ENCODE measurements at regions not wholly inside any gene's neighbourhood (a gene's known extent, or its start where the extent isn't known, plus 50 kb on each side); places are given as distances from the start of the nearest gene placed in this dataset.

- H3F3A ChIP-seq (replicated peaks; ENCODE audit: insufficient read depth), result no peaks in the 10 kb centered on the region
- no peaks in the 10 kb centered on the region for H3K9me3 ChIP-seq
- no peaks in the 10 kb centered on the region for H4K20me1 ChIP-seq (ENCODE audit: insufficient read depth)
- no peak for TF ChIP-seq EP300 (IDR thresholded peaks at IDR 0.05; ENCODE audit: borderline replicate concordance in 1 of 2, low read depth in 1 of 2, low read length in 1 of 2)
- no peak for TF ChIP-seq ZBTB33 (IDR thresholded peaks at IDR 0.05; ENCODE audit: borderline replicate concordance, low read depth)
- no peak for TF ChIP-seq IRF3 (IDR thresholded peaks at IDR 0.05; ENCODE audit: low read depth, low read length)
- TF ChIP-seq TAF1 (IDR thresholded peaks at IDR 0.05; ENCODE audit: borderline replicate concordance, low read depth, low read length), result no peak
- no peak for TF ChIP-seq FOSL2 (IDR thresholded peaks at IDR 0.05; ENCODE audit: borderline replicate concordance, low read depth)
- no peak for TF ChIP-seq RAD21 (IDR thresholded peaks at IDR 0.05; ENCODE audit: low read length)
- no peak for TF ChIP-seq REST (IDR thresholded peaks at IDR 0.05; ENCODE audit: low read depth, low read length)
- TF ChIP-seq GABPA (IDR thresholded peaks at IDR 0.05; ENCODE audit: low read depth), result no peak
- TF ChIP-seq CTCF (IDR thresholded peaks at IDR 0.05), result no peak
- no peak for TF ChIP-seq MXI1 (IDR thresholded peaks at IDR 0.05; ENCODE audit: low read depth, low read length)
- TF ChIP-seq RCOR1 (IDR thresholded peaks at IDR 0.05; ENCODE audit: low read length), result no peak
- no peak for TF ChIP-seq MEF2A (IDR thresholded peaks at IDR 0.05; ENCODE audit: borderline replicate concordance, low read depth)
- no peak for TF ChIP-seq USF1 (IDR thresholded peaks at IDR 0.05; ENCODE audit: borderline replicate concordance, low read depth)
- no peak for TF ChIP-seq JUND (IDR thresholded peaks at IDR 0.05)
- ChIA-PET CTCF (no interaction called here), POLR2A (no interaction called here)
- no peak overlapping the region for H2AFZ ChIP-seq (ENCODE audit: low read depth)
- WGBS (ENCODE audit: low lambda C conversion rate), result 2% methylated on average over 3 of the region's 3 CpGs
- no peak overlapping the region for H3K4me2 ChIP-seq
- H3K27ac ChIP-seq (ENCODE audit: low read depth in 2 of 2, low read length in 1 of 2), result no peak overlapping the region
- H3K27me3 ChIP-seq (ENCODE audit: insufficient read depth), result no peaks in the 10 kb centered on the region
- no peaks in the 10 kb centered on the region for H3K4me1 ChIP-seq (ENCODE audit: control insufficient read depth in 1 of 2, insufficient read depth in 2 of 2, low read depth in 1 of 2, low read length in 1 of 2)
- no peak overlapping the region for H3K9ac ChIP-seq
- no peak overlapping the region for H3K4me3 ChIP-seq (ENCODE audit: low read depth in 2 of 2, low read length in 1 of 2)
- H3K79me2 ChIP-seq (ENCODE audit: insufficient read depth), result no peaks in the 10 kb centered on the region
- no peaks in the 10 kb centered on the region for H3K36me3 ChIP-seq (replicated peaks in 1 of 2; ENCODE audit: control insufficient read depth in 1 of 2, insufficient read depth in 2 of 2, low read length in 1 of 2)
- H3K9me2 ChIP-seq, result no peaks in the 10 kb centered on the region
- DNase-seq, result no peak
Observed at GRCh38 chr11:39860931-39861330, 1598.5 kb downstream of the LRRC4C start.

All from SK-N-SH (cell line).